ENCODE measurements at regions not wholly inside any gene's neighbourhood (a gene's known extent, or its start where the extent isn't known, plus 50 kb on each side); places are given as distances from the start of the nearest gene placed in this dataset.

GRCh38 chr3:31255007-31255581 is 277.6 kb upstream of the STT3B start:
- H2BK5ac ChIP-seq (ENCODE audit: low read length) = no peak overlapping the region
- no CpG with 5 or more reads among the region's 2 CpGs for WGBS (ENCODE audit: extremely low coverage, insufficient coverage, low lambda C conversion rate)
- H3K23ac ChIP-seq (ENCODE audit: low read length) = no peak overlapping the region
- no peak overlapping the region for H3K4me2 ChIP-seq (ENCODE audit: low read length)
- H3K36me3 ChIP-seq (ENCODE audit: control insufficient read depth, insufficient read depth, low read length) = no peaks in the 10 kb centered on the region
- no peak overlapping the region for H3K18ac ChIP-seq (ENCODE audit: low read length)
- H3K27ac ChIP-seq (ENCODE audit: low read depth, low read length) = no peak overlapping the region
- no peaks in the 10 kb centered on the region for H3K79me1 ChIP-seq (ENCODE audit: low read length)
- H4K5ac ChIP-seq (ENCODE audit: low read length) = no peak overlapping the region
- no peak overlapping the region for H3K9ac ChIP-seq (ENCODE audit: low read length)
- peak overlapping the region; percentile 64 for H2BK15ac ChIP-seq (replicated peaks; ENCODE audit: low read depth)
- H2BK120ac ChIP-seq (ENCODE audit: low read depth, low read length) = no peak overlapping the region
- H4K8ac ChIP-seq (ENCODE audit: low read depth, low read length) = no peak overlapping the region
- no peak for DNase-seq
- H3K79me2 ChIP-seq (ENCODE audit: control insufficient read depth, insufficient read depth, low read length) = no peaks in the 10 kb centered on the region
- no peak overlapping the region for H3K4me3 ChIP-seq (ENCODE audit: low read length)
- no peak overlapping the region for H2AK5ac ChIP-seq (ENCODE audit: low read length)
- H3K4ac ChIP-seq (ENCODE audit: low read depth, low read length) = no peak overlapping the region
- no peaks in the 10 kb centered on the region for H3K27me3 ChIP-seq (ENCODE audit: insufficient read depth, low read length, poor library complexity)
- H3K4me1 ChIP-seq (ENCODE audit: control insufficient read depth, low read depth, low read length) = no peaks in the 10 kb centered on the region
- no peak overlapping the region for H3K56ac ChIP-seq (ENCODE audit: low read length)

GRCh38 chr3:31262201-31262600 is 270.5 kb upstream of the STT3B start:
- WGBS (ENCODE audit: extremely low coverage, insufficient coverage, low lambda C conversion rate) = no CpG with 5 or more reads among the region's 2 CpGs
- no peak overlapping the region for H3K56ac ChIP-seq (ENCODE audit: low read length)

GRCh38 chr3:31263897-31264296 is 268.8 kb upstream of the STT3B start:
- Histone ChIP-seq H3K23ac (ENCODE audit: low read length) (no peak overlapping the region), H4K8ac (ENCODE audit: low read depth, low read length) (no peak overlapping the region), H3K4me1 (ENCODE audit: control insufficient read depth, low read depth, low read length) (no peaks in the 10 kb centered on the region), H3K18ac (ENCODE audit: low read length) (no peak overlapping the region), H3K27me3 (ENCODE audit: insufficient read depth, low read length, poor library complexity) (no peaks in the 10 kb centered on the region), H3K4me2 (ENCODE audit: low read length) (no peak overlapping the region), H3K36me3 (ENCODE audit: control insufficient read depth, insufficient read depth, low read length) (no peaks in the 10 kb centered on the region), H3K79me1 (ENCODE audit: low read length) (no peaks in the 10 kb centered on the region), H2AK5ac (ENCODE audit: low read length) (no peak overlapping the region), H2BK15ac (replicated peaks; ENCODE audit: low read depth) (no peak overlapping the region), H3K4me3 (ENCODE audit: low read length) (no peak overlapping the region), H3K4ac (ENCODE audit: low read depth, low read length) (no peak overlapping the region), H3K79me2 (ENCODE audit: control insufficient read depth, insufficient read depth, low read length) (no peaks in the 10 kb centered on the region), H4K5ac (ENCODE audit: low read length) (no peak overlapping the region), H3K56ac (ENCODE audit: low read length) (no peak overlapping the region), H3K27ac (ENCODE audit: low read depth, low read length) (no peak overlapping the region), H2BK5ac (ENCODE audit: low read length) (no peak overlapping the region), H2BK120ac (ENCODE audit: low read depth, low read length) (no peak overlapping the region), H3K9ac (ENCODE audit: low read length) (no peak overlapping the region)
- DNase-seq = no peak
- WGBS (ENCODE audit: extremely low coverage, insufficient coverage, low lambda C conversion rate) = no CpG with 5 or more reads among the region's 1 CpG

More at GRCh38 chr3:31262201-31262600, 270.5 kb upstream of the STT3B start:
- no peak for DNase-seq
- Histone ChIP-seq H3K79me1 (ENCODE audit: low read length) (no peaks in the 10 kb centered on the region), H4K5ac (ENCODE audit: low read length) (no peak overlapping the region), H3K4me2 (ENCODE audit: low read length) (no peak overlapping the region), H2BK15ac (replicated peaks; ENCODE audit: low read depth) (no peak overlapping the region), H3K4me1 (ENCODE audit: control insufficient read depth, low read depth, low read length) (no peaks in the 10 kb centered on the region), H2AK5ac (ENCODE audit: low read length) (no peak overlapping the region), H4K8ac (ENCODE audit: low read depth, low read length) (no peak overlapping the region), H3K4ac (ENCODE audit: low read depth, low read length) (no peak overlapping the region), H2BK5ac (ENCODE audit: low read length) (no peak overlapping the region), H3K23ac (ENCODE audit: low read length) (no peak overlapping the region), H3K27me3 (ENCODE audit: insufficient read depth, low read length, poor library complexity) (no peaks in the 10 kb centered on the region), H3K79me2 (ENCODE audit: control insufficient read depth, insufficient read depth, low read length) (no peaks in the 10 kb centered on the region), H3K18ac (ENCODE audit: low read length) (no peak overlapping the region), H3K9ac (ENCODE audit: low read length) (no peak overlapping the region), H3K27ac (ENCODE audit: low read depth, low read length) (no peak overlapping the region), H3K4me3 (ENCODE audit: low read length) (no peak overlapping the region), H3K36me3 (ENCODE audit: control insufficient read depth, insufficient read depth, low read length) (no peaks in the 10 kb centered on the region), H2BK120ac (ENCODE audit: low read depth, low read length) (no peak overlapping the region)

GRCh38 chr3:31265646-31266428 is 266.9 kb upstream of the STT3B start:
- Histone ChIP-seq H3K18ac (ENCODE audit: low read length) (no peak overlapping the region), H2BK5ac (ENCODE audit: low read length) (no peak overlapping the region), H3K27ac (ENCODE audit: low read depth, low read length) (no peak overlapping the region), H3K4ac (ENCODE audit: low read depth, low read length) (no peak overlapping the region), H2BK120ac (ENCODE audit: low read depth, low read length) (no peak overlapping the region), H3K56ac (ENCODE audit: low read length) (no peak overlapping the region), H4K8ac (ENCODE audit: low read depth, low read length) (no peak overlapping the region), H3K4me1 (ENCODE audit: control insufficient read depth, low read depth, low read length) (no peaks in the 10 kb centered on the region), H2BK15ac (replicated peaks; ENCODE audit: low read depth) (no peak overlapping the region), H3K79me1 (ENCODE audit: low read length) (no peaks in the 10 kb centered on the region), H3K4me3 (ENCODE audit: low read length) (no peak overlapping the region), H4K5ac (ENCODE audit: low read length) (no peak overlapping the region), H3K4me2 (ENCODE audit: low read length) (no peak overlapping the region), H3K79me2 (ENCODE audit: control insufficient read depth, insufficient read depth, low read length) (no peaks in the 10 kb centered on the region), H3K23ac (ENCODE audit: low read length) (no peak overlapping the region), H3K9ac (ENCODE audit: low read length) (no peak overlapping the region), H3K27me3 (ENCODE audit: insufficient read depth, low read length, poor library complexity) (no peaks in the 10 kb centered on the region), H3K36me3 (ENCODE audit: control insufficient read depth, insufficient read depth, low read length) (no peaks in the 10 kb centered on the region), H2AK5ac (ENCODE audit: low read length) (no peak overlapping the region)
- no peak for DNase-seq
- no CpG with 5 or more reads among the region's 5 CpGs for WGBS (ENCODE audit: extremely low coverage, insufficient coverage, low lambda C conversion rate)

- H3K4me1 ChIP-seq (ENCODE audit: control insufficient read depth, low read depth, low read length) = no peaks in the 10 kb centered on the region
- H3K9ac ChIP-seq (ENCODE audit: low read length) = no peak overlapping the region
- no peaks in the 10 kb centered on the region for H3K79me2 ChIP-seq (ENCODE audit: control insufficient read depth, insufficient read depth, low read length)
- no peak overlapping the region for H4K8ac ChIP-seq (ENCODE audit: low read depth, low read length)
- H3K36me3 ChIP-seq (ENCODE audit: control insufficient read depth, insufficient read depth, low read length) = no peaks in the 10 kb centered on the region
- H3K79me1 ChIP-seq (ENCODE audit: low read length) = no peaks in the 10 kb centered on the region
- DNase-seq = no peak
- no CpG with 5 or more reads among the region's 7 CpGs for WGBS (ENCODE audit: extremely low coverage, insufficient coverage, low lambda C conversion rate)
- H2AK5ac ChIP-seq (ENCODE audit: low read length) = no peak overlapping the region
- no peak overlapping the region for H3K56ac ChIP-seq (ENCODE audit: low read length)
- no peaks in the 10 kb centered on the region for H3K27me3 ChIP-seq (ENCODE audit: insufficient read depth, low read length, poor library complexity)
- no peak overlapping the region for H4K5ac ChIP-seq (ENCODE audit: low read length)
- H2BK5ac ChIP-seq (ENCODE audit: low read length) = no peak overlapping the region
- no peak overlapping the region for H3K4ac ChIP-seq (ENCODE audit: low read depth, low read length)
- H2BK15ac ChIP-seq (replicated peaks; ENCODE audit: low read depth) = no peak overlapping the region
- H3K18ac ChIP-seq (ENCODE audit: low read length) = no peak overlapping the region
- H2BK120ac ChIP-seq (ENCODE audit: low read depth, low read length) = no peak overlapping the region
- H3K4me3 ChIP-seq (ENCODE audit: low read length) = no peak overlapping the region
- no peak overlapping the region for H3K27ac ChIP-seq (ENCODE audit: low read depth, low read length)
- H3K4me2 ChIP-seq (ENCODE audit: low read length) = no peak overlapping the region
- H3K23ac ChIP-seq (ENCODE audit: low read length) = no peak overlapping the region
These were observed 263.9 kb upstream of the STT3B start for GRCh38 chr3:31268868-31269267.

GRCh38 chr3:31270010-31270409 is 262.7 kb upstream of the STT3B start:
- Histone ChIP-seq H3K27me3 (ENCODE audit: insufficient read depth, low read length, poor library complexity) (no peaks in the 10 kb centered on the region), H3K4me1 (ENCODE audit: control insufficient read depth, low read depth, low read length) (no peaks in the 10 kb centered on the region), H3K79me2 (ENCODE audit: control insufficient read depth, insufficient read depth, low read length) (no peaks in the 10 kb centered on the region), H2BK5ac (ENCODE audit: low read length) (no peak overlapping the region), H3K79me1 (ENCODE audit: low read length) (no peaks in the 10 kb centered on the region), H2BK120ac (ENCODE audit: low read depth, low read length) (no peak overlapping the region), H3K4me2 (ENCODE audit: low read length) (no peak overlapping the region), H2BK15ac (replicated peaks; ENCODE audit: low read depth) (no peak overlapping the region), H3K4me3 (ENCODE audit: low read length) (no peak overlapping the region), H2AK5ac (ENCODE audit: low read length) (no peak overlapping the region), H3K4ac (ENCODE audit: low read depth, low read length) (no peak overlapping the region), H3K56ac (ENCODE audit: low read length) (no peak overlapping the region), H4K8ac (ENCODE audit: low read depth, low read length) (no peak overlapping the region), H3K18ac (ENCODE audit: low read length) (no peak overlapping the region), H3K36me3 (ENCODE audit: control insufficient read depth, insufficient read depth, low read length) (no peaks in the 10 kb centered on the region), H3K27ac (ENCODE audit: low read depth, low read length) (no peak overlapping the region), H4K5ac (ENCODE audit: low read length) (no peak overlapping the region), H3K23ac (ENCODE audit: low read length) (no peak overlapping the region), H3K9ac (ENCODE audit: low read length) (no peak overlapping the region)
- DNase-seq = no peak
